ENCODE measurements at regions not wholly inside any gene's neighbourhood (a gene's known extent, or its start where the extent isn't known, plus 50 kb on each side); places are given as distances from the start of the nearest gene placed in this dataset.
"Not testable (repeated sequence)": the region's sequence is repeated elsewhere in the genome, so short reads cannot be mapped to it uniquely, and the experiment has no call there.

DNA sequence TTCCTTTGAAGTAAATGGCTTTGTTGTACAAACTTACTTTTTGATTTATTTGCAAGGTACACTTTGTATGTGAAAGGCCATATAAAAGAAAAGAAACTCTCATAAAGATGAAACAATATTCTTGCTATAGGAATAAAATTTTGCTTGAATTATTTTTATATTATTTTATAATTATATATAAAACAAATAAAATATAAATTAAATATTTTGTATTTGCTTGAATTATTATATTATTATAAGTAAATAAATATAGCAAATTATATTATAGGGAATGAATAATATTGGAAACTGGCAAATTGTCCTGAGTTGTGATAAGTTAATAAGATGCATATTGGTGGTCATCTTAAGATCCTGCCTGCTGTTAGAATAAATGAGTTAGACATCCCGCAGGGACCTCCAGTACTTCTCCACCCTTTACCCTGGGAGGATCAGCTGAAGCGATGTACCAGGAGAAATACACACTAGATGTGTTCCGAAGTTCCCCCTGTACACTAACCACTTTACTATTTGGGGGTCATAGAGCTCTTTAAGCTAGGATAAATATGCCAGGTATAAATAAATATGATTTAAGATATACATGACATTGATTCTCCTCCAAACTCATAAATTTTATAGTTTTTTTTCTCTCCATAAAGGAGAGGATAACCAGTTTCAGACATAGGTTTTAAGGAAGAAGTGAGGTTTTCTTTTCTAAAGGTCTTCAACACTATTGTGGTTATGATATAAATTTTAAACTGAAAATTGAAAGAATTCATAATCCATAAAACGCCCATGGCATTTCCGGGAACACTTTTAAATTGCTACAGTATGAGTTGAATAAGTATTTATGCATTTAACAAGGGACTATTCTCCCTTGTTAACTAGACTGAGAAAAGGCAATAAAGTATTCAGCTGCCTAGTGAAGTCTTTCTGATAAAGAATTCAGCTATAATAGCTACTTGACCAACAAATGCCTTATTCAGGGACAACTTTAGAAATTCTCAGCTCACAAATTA is 486.3 kb upstream of the MARCKS start:
- no peak overlapping the region for H3K4me3 ChIP-seq
- WGBS, result 95% methylated on average over 5 of the region's 5 CpGs

GRCh38 chr6:113375466-113375865 is 481.7 kb upstream of the MARCKS start:
- H3K9me3 ChIP-seq; H3K4me3 ChIP-seq; H3K27me3 ChIP-seq; H3K27ac ChIP-seq (replicated peaks in 1 of 4); intact Hi-C loops (cut with DNase I); H3K36me3 ChIP-seq; DNase-seq (ENCODE audit: extremely low spot score); H3K4me1 ChIP-seq: not testable (repeated sequence)
- 91% methylated on average over 2 of the region's 2 CpGs for WGBS

More for the DNA sequence above, 486.3 kb upstream of the MARCKS start:
- no peak for TF ChIP-seq CTCF (IDR thresholded peaks at IDR 0.05)
- TF ChIP-seq EP300 (IDR thresholded peaks at IDR 0.05), result no peak
- no peak for TF ChIP-seq POLR2A (IDR thresholded peaks at IDR 0.05; ENCODE audit: low read depth)
- TF ChIP-seq POLR2AphosphoS5 (IDR thresholded peaks at IDR 0.05), result no peak
- Histone ChIP-seq H3K9me3 (no peaks in the 10 kb centered on the region), H3K27me3 (no peaks in the 10 kb centered on the region), H3K36me3 (no peaks in the 10 kb centered on the region), H3K27ac (replicated peaks in 1 of 4) (no peak overlapping the region), H3K4me1 (no peaks in the 10 kb centered on the region)
- intact Hi-C loops (cut with DNase I), result no loop called here
- DNase-seq (ENCODE audit: extremely low spot score), result no peak

DNA sequence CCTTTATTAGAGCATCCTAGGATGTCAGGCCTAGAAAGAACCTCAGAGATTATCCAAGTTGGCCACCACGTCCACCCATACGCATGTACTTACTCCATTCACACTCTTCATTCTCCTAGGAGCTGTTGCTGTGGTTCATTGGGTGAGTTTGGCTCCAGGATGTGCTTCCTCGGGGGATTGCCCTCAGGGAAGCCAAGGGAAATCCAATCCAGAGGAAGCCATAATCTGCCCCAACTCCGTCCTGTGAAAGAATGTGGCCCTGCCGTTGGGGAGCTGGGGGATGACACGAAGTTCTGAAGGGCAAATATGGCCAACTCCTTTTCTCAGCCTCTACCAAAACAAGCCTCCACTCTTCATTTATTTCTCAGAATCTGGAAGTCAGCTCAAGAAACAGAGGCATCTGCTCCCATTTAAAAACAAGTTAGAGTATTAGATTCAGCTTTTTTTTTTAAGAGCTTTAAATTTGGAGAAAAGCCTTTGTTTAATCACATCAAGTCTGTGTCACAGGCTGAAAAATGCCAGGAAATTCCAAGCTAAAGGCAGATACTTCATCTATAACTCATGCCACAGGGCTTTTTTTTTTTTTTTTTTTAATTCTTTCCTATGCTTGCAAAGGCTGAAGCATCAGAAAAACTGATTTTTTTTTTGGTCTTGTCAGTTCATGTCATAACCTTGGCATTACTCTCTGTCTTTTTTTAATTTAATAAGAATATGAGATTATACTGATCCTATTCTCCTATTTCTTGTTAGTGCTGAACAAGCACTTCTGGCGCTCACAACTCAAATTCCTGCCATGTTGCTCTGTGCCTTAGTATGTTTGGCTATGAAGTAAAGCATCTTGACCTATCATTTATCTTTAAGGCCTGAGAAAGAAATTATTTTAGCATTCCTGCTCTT is 480.9 kb upstream of the MARCKS start:
- Histone ChIP-seq H3K27ac (replicated peaks in 1 of 4) (no peak overlapping the region), H3K4me1 (peaks cover 0 to 8% (median 0%) of the 10 kb centered on the region in 4 donors), H3K27me3 (no peaks in the 10 kb centered on the region), H3K4me3 (no peak overlapping the region), H3K36me3 (no peaks in the 10 kb centered on the region), H3K9me3 (no peaks in the 10 kb centered on the region)
- 72% methylated on average over 7 of the region's 7 CpGs for WGBS
- DNase-seq (ENCODE audit: extremely low spot score), result no peak
- no peak for TF ChIP-seq EP300 (IDR thresholded peaks at IDR 0.05)
- no peak for TF ChIP-seq CTCF (IDR thresholded peaks at IDR 0.05)
- TF ChIP-seq POLR2AphosphoS5 (IDR thresholded peaks at IDR 0.05), result no peak
- no peak for TF ChIP-seq POLR2A (IDR thresholded peaks at IDR 0.05; ENCODE audit: low read depth)
- intact Hi-C loops (cut with DNase I), result no loop called here

- H3K27me3 ChIP-seq, result no peaks in the 10 kb centered on the region
- TF ChIP-seq CTCF (IDR thresholded peaks at IDR 0.05) (no peak), POLR2A (IDR thresholded peaks at IDR 0.05; ENCODE audit: low read depth) (no peak), POLR2AphosphoS5 (IDR thresholded peaks at IDR 0.05) (no peak), EP300 (IDR thresholded peaks at IDR 0.05) (no peak)
- no peaks in the 10 kb centered on the region for H3K36me3 ChIP-seq
- no peak overlapping the region for H3K4me3 ChIP-seq
- no peak overlapping the region for H3K27ac ChIP-seq (replicated peaks in 1 of 4)
- intact Hi-C loops (cut with DNase I), result no loop called here
- DNase-seq (ENCODE audit: extremely low spot score), result no peak
- no peaks in the 10 kb centered on the region for H3K9me3 ChIP-seq
- WGBS, result 89% methylated on average over 1 of the region's 1 CpG
- H3K4me1 ChIP-seq, result peaks cover 0 to 8% (median 3%) of the 10 kb centered on the region in 4 donors
Measured at GRCh38 chr6:113376847-113377165, 480.3 kb upstream of the MARCKS start.

DNA sequence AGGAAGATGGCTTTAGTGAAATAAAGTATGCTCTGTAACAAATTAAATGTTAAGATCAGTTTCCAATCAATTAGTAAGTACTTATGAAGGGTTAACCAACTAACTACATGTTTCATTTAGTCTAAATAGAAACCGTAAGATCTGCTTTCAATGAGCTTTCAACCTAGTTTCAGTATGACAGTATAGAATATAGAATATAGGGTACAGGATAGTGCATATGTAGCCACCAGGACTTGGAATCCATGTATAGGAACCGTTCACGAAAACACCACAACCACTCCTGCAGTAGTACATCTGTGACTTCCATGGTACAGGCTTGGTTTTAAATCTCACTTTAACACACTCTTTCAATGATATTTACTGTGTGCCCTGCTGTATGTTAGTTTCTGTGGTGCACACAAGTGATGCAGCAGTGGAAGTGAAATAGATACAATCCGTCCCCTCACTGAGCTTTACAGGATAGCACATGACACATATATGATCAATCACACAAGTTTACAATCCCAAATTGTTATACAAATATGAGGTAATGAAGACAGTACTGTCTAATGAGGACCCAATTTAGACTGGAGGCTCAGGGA is 479.7 kb upstream of the MARCKS start:
- no peak overlapping the region for H3K4me3 ChIP-seq
- no peaks in the 10 kb centered on the region for H3K9me3 ChIP-seq
- DNase-seq (ENCODE audit: extremely low spot score), result no peak
- peaks cover 0 to 9% (median 7%) of the 10 kb centered on the region in 4 donors for H3K4me1 ChIP-seq
- 94% methylated on average over 4 of the region's 4 CpGs for WGBS
- H3K36me3 ChIP-seq, result no peaks in the 10 kb centered on the region
- H3K27me3 ChIP-seq, result no peaks in the 10 kb centered on the region
- no peak overlapping the region for H3K27ac ChIP-seq (replicated peaks in 1 of 4)
- intact Hi-C loops (cut with DNase I), result no loop called here
- TF ChIP-seq POLR2AphosphoS5 (IDR thresholded peaks at IDR 0.05) (no peak), CTCF (IDR thresholded peaks at IDR 0.05) (no peak), EP300 (IDR thresholded peaks at IDR 0.05) (no peak), POLR2A (IDR thresholded peaks at IDR 0.05; ENCODE audit: low read depth) (no peak)
